HG03457 (cell line): ENCODE measurements at regions not wholly inside any gene's neighbourhood (a gene's known extent, or its start where the extent isn't known, plus 50 kb on each side); places are given as distances from the start of the nearest gene placed in this dataset.
"Not testable (repeated sequence)": the region's sequence is repeated elsewhere in the genome, so short reads cannot be mapped to it uniquely, and the experiment has no call there.

Source experiments
- ATAC-seq: cut with Tn5 transposase; IDR thresholded peaks from one replicate; pipeline ENCODE4 v1.9.1; 2021; ENCODE audit warnings: moderate number of reproducible peaks; ENCODE audit not compliant: unreplicated experiment

- no peak for ATAC-seq
These were observed 157.1 kb upstream of the CLNK start for GRCh38 chr4:10841697-10842096.

- ATAC-seq, result no peak
These were observed 152.6 kb upstream of the CLNK start for GRCh38 chr4:10837151-10837550.

GRCh38 chr4:10832806-10833628 lies 148.4 kb upstream of the CLNK start:
- ATAC-seq, result no peak

GRCh38 chr4:10831727-10832408 lies 147.3 kb upstream of the CLNK start:
- no peak for ATAC-seq

- not testable (repeated sequence) for ATAC-seq
These were observed 144.5 kb upstream of the CLNK start for GRCh38 chr4:10828918-10829538.

- no peak for ATAC-seq
These were observed 137.3 kb upstream of the CLNK start for GRCh38 chr4:10821826-10822225.

GRCh38 chr4:10816571-10816970 lies 132.0 kb upstream of the CLNK start:
- ATAC-seq, result no peak

- ATAC-seq, result no peak
These were observed 127.4 kb upstream of the CLNK start for GRCh38 chr4:10811991-10812390.

- no peak for ATAC-seq
These were observed 125.8 kb upstream of the CLNK start for GRCh38 chr4:10810411-10810810.

GRCh38 chr4:10809905-10810304 lies 125.3 kb upstream of the CLNK start:
- no peak for ATAC-seq

- no peak for ATAC-seq
These were observed 124.0 kb upstream of the CLNK start for GRCh38 chr4:10808591-10808990.

- no peak for ATAC-seq
These were observed 122.5 kb upstream of the CLNK start for GRCh38 chr4:10806953-10807645.

- ATAC-seq, result no peak
These were observed 119.3 kb upstream of the CLNK start for GRCh38 chr4:10803713-10804343.

GRCh38 chr4:10787365-10787764 lies 102.8 kb upstream of the CLNK start:
- no peak for ATAC-seq

- ATAC-seq, result no peak
These were observed 100.1 kb upstream of the CLNK start for GRCh38 chr4:10784621-10785020.

GRCh38 chr4:10783351-10783750 lies 98.8 kb upstream of the CLNK start:
- ATAC-seq, result no peak

- ATAC-seq, result no peak
These were observed 97.2 kb upstream of the CLNK start for GRCh38 chr4:10781805-10782204.

- ATAC-seq, result not testable (repeated sequence)
These were observed 96.2 kb upstream of the CLNK start for GRCh38 chr4:10780803-10781202.

GRCh38 chr4:10775132-10775531 lies 90.6 kb upstream of the CLNK start:
- ATAC-seq, result not testable (repeated sequence)

- no peak for ATAC-seq
These were observed 89.1 kb upstream of the CLNK start for GRCh38 chr4:10773656-10774055.

- ATAC-seq, result no peak
These were observed 88.4 kb upstream of the CLNK start for GRCh38 chr4:10773010-10773409.
